ENCODE measurements at regions not wholly inside any gene's neighbourhood (a gene's known extent, or its start where the extent isn't known, plus 50 kb on each side); places are given as distances from the start of the nearest gene placed in this dataset.

- Histone ChIP-seq H3K4me1 (ENCODE audit: control insufficient read depth in 1 of 2, insufficient read depth in 2 of 2, low read length in 2 of 2) (peaks cover 7 to 8% of the 10 kb centered on the region in 2 experiments), H4K8ac (ENCODE audit: low read depth, low read length) (no peak overlapping the region), H3K18ac (ENCODE audit: low read length) (no peak overlapping the region), H3K9me3 (ENCODE audit: insufficient read depth, low read depth, low read length) (no peaks in the 10 kb centered on the region), H2AK5ac (ENCODE audit: low read length) (no peak overlapping the region), H2BK120ac (ENCODE audit: insufficient read depth, low read length, poor library complexity) (no peak overlapping the region), H3K36me3 (ENCODE audit: control insufficient read depth in 1 of 2, insufficient read depth in 2 of 2, low read length in 2 of 2) (no peaks in the 10 kb centered on the region), H2AFZ (ENCODE audit: insufficient read depth, low read length, poor library complexity) (no peak overlapping the region), H3K4me3 (ENCODE audit: low read depth, low read length) (no peak overlapping the region), H3K23ac (ENCODE audit: low read length) (no peak overlapping the region), H2BK12ac (ENCODE audit: low read length) (no peak overlapping the region), H2BK5ac (ENCODE audit: low read depth, low read length, poor library complexity) (no peak overlapping the region), H3K27ac (ENCODE audit: low read depth, low read length) (no peak overlapping the region), H3K4me2 (ENCODE audit: low read length) (no peak overlapping the region), H3K9ac (ENCODE audit: low read length) (no peak overlapping the region), H3K27me3 (ENCODE audit: insufficient read depth, low read length) (no peaks in the 10 kb centered on the region), H3K14ac (ENCODE audit: low read length) (no peak overlapping the region), H4K91ac (ENCODE audit: low read depth, low read length) (no peak overlapping the region), H3K4ac (ENCODE audit: low read depth, low read length) (no peak overlapping the region), H4K12ac (ENCODE audit: low read depth, low read length) (no peak overlapping the region), H3K79me1 (ENCODE audit: low read length) (peaks cover 2% of the 10 kb centered on the region), H3K79me2 (ENCODE audit: control insufficient read depth, insufficient read depth, low read length, poor library complexity) (no peaks in the 10 kb centered on the region)
- DNase-seq: peak in 1 of 2 donors; percentile 30
- no CpG with 5 or more reads among the region's 18 CpGs for WGBS (ENCODE audit: extremely low coverage, insufficient coverage, insufficient read length)
Observed at GRCh38 chr13:40193286-40194223, 472.9 kb downstream of the FOXO1 start.

GRCh38 chr13:40194224-40194806, 472.1 kb downstream of the FOXO1 start:
- H3K79me2 ChIP-seq (ENCODE audit: control insufficient read depth, insufficient read depth, low read length, poor library complexity): no peaks in the 10 kb centered on the region
- no peak overlapping the region for H3K27ac ChIP-seq (ENCODE audit: low read depth, low read length)
- no peak overlapping the region for H3K18ac ChIP-seq (ENCODE audit: low read length)
- H3K27me3 ChIP-seq (ENCODE audit: insufficient read depth, low read length): no peaks in the 10 kb centered on the region
- no peak overlapping the region for H2BK5ac ChIP-seq (ENCODE audit: low read depth, low read length, poor library complexity)
- H4K8ac ChIP-seq (ENCODE audit: low read depth, low read length): no peak overlapping the region
- peaks cover 7 to 8% of the 10 kb centered on the region in 2 experiments for H3K4me1 ChIP-seq (ENCODE audit: control insufficient read depth in 1 of 2, insufficient read depth in 2 of 2, low read length in 2 of 2)
- no peak overlapping the region for H3K9ac ChIP-seq (ENCODE audit: low read length)
- no peak overlapping the region for H2BK120ac ChIP-seq (ENCODE audit: insufficient read depth, low read length, poor library complexity)
- H3K79me1 ChIP-seq (ENCODE audit: low read length): peaks cover 2% of the 10 kb centered on the region
- H3K36me3 ChIP-seq (ENCODE audit: control insufficient read depth in 1 of 2, insufficient read depth in 2 of 2, low read length in 2 of 2): no peaks in the 10 kb centered on the region
- no peak overlapping the region for H2AFZ ChIP-seq (ENCODE audit: insufficient read depth, low read length, poor library complexity)
- no peak overlapping the region for H3K23ac ChIP-seq (ENCODE audit: low read length)
- no peak overlapping the region for H4K91ac ChIP-seq (ENCODE audit: low read depth, low read length)
- H2AK5ac ChIP-seq (ENCODE audit: low read length): no peak overlapping the region
- DNase-seq: no peak
- no peak overlapping the region for H3K4ac ChIP-seq (ENCODE audit: low read depth, low read length)
- H4K12ac ChIP-seq (ENCODE audit: low read depth, low read length): no peak overlapping the region
- no CpG with 5 or more reads among the region's 9 CpGs for WGBS (ENCODE audit: extremely low coverage, insufficient coverage, insufficient read length)
- no peak overlapping the region for H3K14ac ChIP-seq (ENCODE audit: low read length)
- no peak overlapping the region for H3K4me2 ChIP-seq (ENCODE audit: low read length)
- no peaks in the 10 kb centered on the region for H3K9me3 ChIP-seq (ENCODE audit: insufficient read depth, low read depth, low read length)
- H3K4me3 ChIP-seq (ENCODE audit: low read depth, low read length): no peak overlapping the region
- no peak overlapping the region for H2BK12ac ChIP-seq (ENCODE audit: low read length)

- no peaks in the 10 kb centered on the region for H3K79me2 ChIP-seq (ENCODE audit: control insufficient read depth, insufficient read depth, low read length, poor library complexity)
- DNase-seq: no peak
- no peak overlapping the region for H3K4ac ChIP-seq (ENCODE audit: low read depth, low read length)
- H4K12ac ChIP-seq (ENCODE audit: low read depth, low read length): no peak overlapping the region
- no peak overlapping the region for H4K8ac ChIP-seq (ENCODE audit: low read depth, low read length)
- H2AK5ac ChIP-seq (ENCODE audit: low read length): no peak overlapping the region
- H2BK12ac ChIP-seq (ENCODE audit: low read length): no peak overlapping the region
- no peak overlapping the region for H2BK120ac ChIP-seq (ENCODE audit: insufficient read depth, low read length, poor library complexity)
- no peaks in the 10 kb centered on the region for H3K27me3 ChIP-seq (ENCODE audit: insufficient read depth, low read length)
- peaks cover 2% of the 10 kb centered on the region for H3K79me1 ChIP-seq (ENCODE audit: low read length)
- no peak overlapping the region for H3K27ac ChIP-seq (ENCODE audit: low read depth, low read length)
- H3K4me3 ChIP-seq (ENCODE audit: low read depth, low read length): no peak overlapping the region
- no peaks in the 10 kb centered on the region for H3K4me1 ChIP-seq (ENCODE audit: control insufficient read depth in 1 of 2, insufficient read depth in 2 of 2, low read length in 2 of 2)
- no peaks in the 10 kb centered on the region for H3K36me3 ChIP-seq (ENCODE audit: control insufficient read depth in 1 of 2, insufficient read depth in 2 of 2, low read length in 2 of 2)
- H3K9me3 ChIP-seq (ENCODE audit: insufficient read depth, low read depth, low read length): no peaks in the 10 kb centered on the region
- no peak overlapping the region for H2AFZ ChIP-seq (ENCODE audit: insufficient read depth, low read length, poor library complexity)
- H2BK5ac ChIP-seq (ENCODE audit: low read depth, low read length, poor library complexity): no peak overlapping the region
- H4K91ac ChIP-seq (ENCODE audit: low read depth, low read length): no peak overlapping the region
- no peak overlapping the region for H3K4me2 ChIP-seq (ENCODE audit: low read length)
- no peak overlapping the region for H3K14ac ChIP-seq (ENCODE audit: low read length)
- no peak overlapping the region for H3K23ac ChIP-seq (ENCODE audit: low read length)
- no CpG with 5 or more reads among the region's 8 CpGs for WGBS (ENCODE audit: extremely low coverage, insufficient coverage, insufficient read length)
- no peak overlapping the region for H3K9ac ChIP-seq (ENCODE audit: low read length)
- H3K18ac ChIP-seq (ENCODE audit: low read length): no peak overlapping the region
Observed at GRCh38 chr13:40197049-40197448, 469.4 kb downstream of the FOXO1 start.

GRCh38 chr13:40197936-40198595, 468.4 kb downstream of the FOXO1 start:
- H3K4ac ChIP-seq (ENCODE audit: low read depth, low read length): no peak overlapping the region

More at GRCh38 chr13:40197936-40198595, 468.4 kb downstream of the FOXO1 start:
- H3K27ac ChIP-seq (ENCODE audit: low read depth, low read length): no peak overlapping the region
- DNase-seq: no peak
- no peak overlapping the region for H2AFZ ChIP-seq (ENCODE audit: insufficient read depth, low read length, poor library complexity)
- no peak overlapping the region for H2BK12ac ChIP-seq (ENCODE audit: low read length)
- WGBS (ENCODE audit: extremely low coverage, insufficient coverage, insufficient read length): no CpG with 5 or more reads among the region's 4 CpGs
- H4K8ac ChIP-seq (ENCODE audit: low read depth, low read length): no peak overlapping the region
- no peak overlapping the region for H3K9ac ChIP-seq (ENCODE audit: low read length)
- H3K4me2 ChIP-seq (ENCODE audit: low read length): no peak overlapping the region
- no peak overlapping the region for H3K4me3 ChIP-seq (ENCODE audit: low read depth, low read length)
- no peak overlapping the region for H2BK120ac ChIP-seq (ENCODE audit: insufficient read depth, low read length, poor library complexity)
- H3K18ac ChIP-seq (ENCODE audit: low read length): no peak overlapping the region
- no peak overlapping the region for H2BK5ac ChIP-seq (ENCODE audit: low read depth, low read length, poor library complexity)
- H3K36me3 ChIP-seq (ENCODE audit: control insufficient read depth in 1 of 2, insufficient read depth in 2 of 2, low read length in 2 of 2): no peaks in the 10 kb centered on the region
- H2AK5ac ChIP-seq (ENCODE audit: low read length): no peak overlapping the region
- H3K14ac ChIP-seq (ENCODE audit: low read length): no peak overlapping the region
- no peaks in the 10 kb centered on the region for H3K27me3 ChIP-seq (ENCODE audit: insufficient read depth, low read length)
- H3K4me1 ChIP-seq (ENCODE audit: control insufficient read depth in 1 of 2, insufficient read depth in 2 of 2, low read length in 2 of 2): no peaks in the 10 kb centered on the region
- H3K9me3 ChIP-seq (ENCODE audit: insufficient read depth, low read depth, low read length): no peaks in the 10 kb centered on the region
- H3K23ac ChIP-seq (ENCODE audit: low read length): no peak overlapping the region
- no peak overlapping the region for H4K12ac ChIP-seq (ENCODE audit: low read depth, low read length)
- H3K79me2 ChIP-seq (ENCODE audit: control insufficient read depth, insufficient read depth, low read length, poor library complexity): no peaks in the 10 kb centered on the region
- H4K91ac ChIP-seq (ENCODE audit: low read depth, low read length): no peak overlapping the region
- no peaks in the 10 kb centered on the region for H3K79me1 ChIP-seq (ENCODE audit: low read length)

Measured in trophoblast cell (in vitro differentiated cells and primary cell).